GM12874 (cell line): ENCODE measurements at regions not wholly inside any gene's neighbourhood (a gene's known extent, or its start where the extent isn't known, plus 50 kb on each side); places are given as distances from the start of the nearest gene placed in this dataset.

Experiments
- TF ChIP-seq, protein P1 (sequence below): IDR thresholded peaks from 2 replicates; pipeline ENCODE4 v1.5.1; 2011; ENCODE audit warnings: low read depth, mild to moderate bottlenecking, control low read depth, low read length, moderate library complexity; ENCODE audit not compliant: insufficient read depth

DNA sequence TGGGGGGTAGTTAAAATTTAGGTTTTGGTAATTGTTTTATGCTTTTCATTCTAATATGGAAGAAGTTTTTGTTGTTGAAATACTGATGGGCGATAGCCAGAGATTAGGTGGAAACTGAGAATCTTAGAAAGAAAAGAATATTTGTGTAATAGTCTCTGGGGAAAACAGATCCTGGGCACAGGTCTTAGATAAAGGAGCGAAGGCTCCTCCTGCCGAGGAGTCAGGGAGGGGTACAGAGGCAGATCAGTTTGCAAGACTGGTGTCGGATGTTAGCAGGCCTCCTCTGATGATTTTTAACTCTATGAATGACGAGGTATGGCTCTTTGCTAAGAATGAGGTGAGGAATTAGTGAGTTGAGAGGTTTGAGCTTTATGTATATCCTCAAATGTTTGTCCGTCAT lies 339.7 kb downstream of the HGF start:
- TF ChIP-seq, protein P1, sequence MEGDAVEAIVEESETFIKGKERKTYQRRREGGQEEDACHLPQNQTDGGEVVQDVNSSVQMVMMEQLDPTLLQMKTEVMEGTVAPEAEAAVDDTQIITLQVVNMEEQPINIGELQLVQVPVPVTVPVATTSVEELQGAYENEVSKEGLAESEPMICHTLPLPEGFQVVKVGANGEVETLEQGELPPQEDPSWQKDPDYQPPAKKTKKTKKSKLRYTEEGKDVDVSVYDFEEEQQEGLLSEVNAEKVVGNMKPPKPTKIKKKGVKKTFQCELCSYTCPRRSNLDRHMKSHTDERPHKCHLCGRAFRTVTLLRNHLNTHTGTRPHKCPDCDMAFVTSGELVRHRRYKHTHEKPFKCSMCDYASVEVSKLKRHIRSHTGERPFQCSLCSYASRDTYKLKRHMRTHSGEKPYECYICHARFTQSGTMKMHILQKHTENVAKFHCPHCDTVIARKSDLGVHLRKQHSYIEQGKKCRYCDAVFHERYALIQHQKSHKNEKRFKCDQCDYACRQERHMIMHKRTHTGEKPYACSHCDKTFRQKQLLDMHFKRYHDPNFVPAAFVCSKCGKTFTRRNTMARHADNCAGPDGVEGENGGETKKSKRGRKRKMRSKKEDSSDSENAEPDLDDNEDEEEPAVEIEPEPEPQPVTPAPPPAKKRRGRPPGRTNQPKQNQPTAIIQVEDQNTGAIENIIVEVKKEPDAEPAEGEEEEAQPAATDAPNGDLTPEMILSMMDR, result no peak

DNA sequence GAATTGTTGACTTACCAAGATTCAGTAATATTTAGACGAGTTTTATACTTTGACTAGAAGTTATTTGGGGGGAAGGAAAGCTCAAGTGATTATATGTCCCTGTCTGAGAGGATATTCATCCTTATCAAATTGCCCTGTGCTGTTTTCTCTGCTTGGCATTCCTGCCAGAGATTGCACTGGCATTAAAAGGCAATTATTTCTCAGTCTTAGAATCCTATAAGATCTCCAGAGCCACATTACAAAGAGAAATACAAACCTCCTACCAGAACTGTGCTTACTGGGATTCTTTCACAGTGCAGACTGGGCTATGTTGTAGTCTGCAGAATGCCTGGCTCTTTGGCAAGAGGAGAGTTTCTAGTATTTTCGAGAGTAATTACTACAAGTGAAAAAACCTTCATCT lies 342.4 kb downstream of the HGF start:
- TF ChIP-seq, protein P1, result no peak

DNA sequence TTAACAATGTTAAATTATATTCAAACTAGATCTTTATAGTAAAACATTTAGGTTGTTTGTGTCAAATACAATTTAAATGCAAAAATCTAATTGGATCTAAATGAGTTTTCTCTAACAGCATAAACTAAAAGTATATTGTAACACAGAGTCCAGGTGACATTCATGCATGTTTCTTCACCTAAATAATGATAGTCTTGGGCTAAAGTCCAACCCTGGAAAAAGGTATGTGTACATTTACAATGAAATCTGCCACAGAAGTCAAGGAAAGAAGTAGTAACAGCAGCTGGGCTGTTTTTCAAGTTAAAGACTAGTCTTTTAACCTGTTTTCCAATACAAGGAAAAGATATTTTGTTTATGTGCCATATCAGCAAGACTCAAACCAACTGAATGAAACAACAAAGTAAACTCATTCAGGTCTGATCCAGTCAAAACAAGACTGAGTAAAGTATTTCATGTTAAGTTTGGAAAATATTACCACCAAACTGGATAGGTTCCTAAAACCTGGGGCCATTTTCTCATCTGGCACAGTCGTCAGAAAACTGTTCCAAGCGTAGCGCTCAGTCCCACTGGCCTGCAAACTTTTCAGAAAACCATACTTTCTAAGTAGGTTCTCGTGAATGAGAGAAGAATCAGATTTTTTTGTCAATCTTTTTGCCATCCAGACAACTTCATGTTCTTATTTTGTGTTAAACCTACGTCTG lies 349.2 kb downstream of the HGF start:
- TF ChIP-seq, protein P1, result no peak

DNA sequence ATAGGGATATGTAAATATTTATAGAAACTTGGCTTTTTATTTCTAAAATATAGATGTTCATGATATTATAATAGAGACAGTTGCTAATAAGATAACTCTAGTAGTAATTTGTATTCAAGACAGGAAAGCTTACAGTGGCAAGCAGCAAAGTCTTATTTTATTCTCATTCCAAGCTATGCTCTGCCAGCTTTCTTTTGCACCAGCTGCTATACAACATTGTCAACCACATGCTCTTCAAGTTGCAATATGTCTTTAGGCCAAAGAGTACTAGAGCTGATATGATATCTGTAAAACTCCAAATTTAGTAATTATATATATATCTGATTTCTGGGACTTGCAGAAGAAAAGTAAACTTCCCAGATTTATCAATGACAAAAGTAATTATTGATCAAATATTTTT lies 350.1 kb downstream of the HGF start:
- TF ChIP-seq, protein P1, result no peak

DNA sequence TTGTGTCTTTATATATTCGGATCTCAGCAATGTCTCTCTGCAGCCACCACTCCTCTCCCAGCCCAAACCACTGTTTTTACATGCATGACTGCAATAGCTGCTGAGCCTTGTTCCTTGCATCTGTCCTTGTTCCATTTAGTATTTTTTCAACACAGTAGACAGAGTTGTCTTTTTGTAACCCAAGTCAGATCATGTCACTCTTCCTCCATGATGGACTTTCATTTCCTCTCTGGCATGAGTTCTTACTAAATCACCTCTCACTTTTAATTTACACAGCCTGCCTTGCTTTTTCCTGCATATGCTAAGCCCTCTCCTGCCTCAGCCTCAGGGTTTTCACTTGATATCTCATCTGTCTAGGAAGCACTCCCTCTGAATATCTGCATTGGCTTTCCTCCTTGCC lies 353.2 kb downstream of the HGF start:
- TF ChIP-seq, protein P1, result no peak

DNA sequence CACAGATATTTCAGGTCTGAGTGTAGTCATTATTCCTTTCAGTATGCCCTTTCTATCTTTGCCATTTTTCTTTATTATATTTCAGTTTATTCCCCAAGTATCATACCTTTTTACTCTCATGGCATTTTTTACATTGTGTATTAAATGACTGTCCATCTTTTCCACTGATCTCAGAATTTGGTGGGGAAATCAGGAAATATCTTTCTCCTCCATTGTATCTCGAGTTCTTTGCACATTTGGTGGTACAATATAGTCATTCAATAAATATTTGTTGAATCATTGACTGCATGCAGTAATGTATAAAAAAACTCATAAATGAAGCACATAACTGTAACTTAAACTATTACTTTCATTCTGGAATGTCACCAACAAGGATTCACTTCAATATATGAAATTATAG lies 354.7 kb downstream of the HGF start:
- TF ChIP-seq, protein P1, result no peak

DNA sequence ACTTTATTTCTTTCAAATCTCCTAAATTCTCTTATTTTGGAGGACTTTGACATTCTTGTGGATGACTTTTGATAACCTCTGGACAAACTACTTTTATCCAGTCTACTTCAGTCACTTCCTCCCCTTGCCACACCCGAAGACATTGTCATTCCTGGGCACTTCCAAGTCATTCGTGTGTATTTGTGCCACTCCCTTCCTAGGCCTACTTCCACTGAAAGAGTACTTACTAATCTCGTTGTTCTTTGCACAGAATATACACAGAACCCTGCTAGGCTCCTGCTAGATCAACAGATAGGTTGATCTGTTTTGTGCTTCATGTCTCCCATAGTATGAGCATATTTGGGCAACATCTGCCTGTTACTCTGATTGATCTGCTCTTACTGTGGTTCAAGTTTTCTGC lies 355.4 kb downstream of the HGF start:
- TF ChIP-seq, protein P1, result no peak
